Stimulated activated CD8-positive, alpha-beta memory T cell treated with anti-CD3 and anti-CD28 coated beads, Interleukin-7, amount 100 ng/mL, for 48 hours (primary cell): ENCODE measurements at regions not wholly inside any gene's neighbourhood (a gene's known extent, or its start where the extent isn't known, plus 50 kb on each side); places are given as distances from the start of the nearest gene placed in this dataset.

ENCODE experiments used
- DNase-seq, 2 donors: peaks; one replicate each; pipeline ENCODE4 v3.0.0-alpha.2; 2020; ENCODE audit warnings: low read depth in 1 of 2; ENCODE audit errors: extremely low read depth in 1 of 2

DNA sequence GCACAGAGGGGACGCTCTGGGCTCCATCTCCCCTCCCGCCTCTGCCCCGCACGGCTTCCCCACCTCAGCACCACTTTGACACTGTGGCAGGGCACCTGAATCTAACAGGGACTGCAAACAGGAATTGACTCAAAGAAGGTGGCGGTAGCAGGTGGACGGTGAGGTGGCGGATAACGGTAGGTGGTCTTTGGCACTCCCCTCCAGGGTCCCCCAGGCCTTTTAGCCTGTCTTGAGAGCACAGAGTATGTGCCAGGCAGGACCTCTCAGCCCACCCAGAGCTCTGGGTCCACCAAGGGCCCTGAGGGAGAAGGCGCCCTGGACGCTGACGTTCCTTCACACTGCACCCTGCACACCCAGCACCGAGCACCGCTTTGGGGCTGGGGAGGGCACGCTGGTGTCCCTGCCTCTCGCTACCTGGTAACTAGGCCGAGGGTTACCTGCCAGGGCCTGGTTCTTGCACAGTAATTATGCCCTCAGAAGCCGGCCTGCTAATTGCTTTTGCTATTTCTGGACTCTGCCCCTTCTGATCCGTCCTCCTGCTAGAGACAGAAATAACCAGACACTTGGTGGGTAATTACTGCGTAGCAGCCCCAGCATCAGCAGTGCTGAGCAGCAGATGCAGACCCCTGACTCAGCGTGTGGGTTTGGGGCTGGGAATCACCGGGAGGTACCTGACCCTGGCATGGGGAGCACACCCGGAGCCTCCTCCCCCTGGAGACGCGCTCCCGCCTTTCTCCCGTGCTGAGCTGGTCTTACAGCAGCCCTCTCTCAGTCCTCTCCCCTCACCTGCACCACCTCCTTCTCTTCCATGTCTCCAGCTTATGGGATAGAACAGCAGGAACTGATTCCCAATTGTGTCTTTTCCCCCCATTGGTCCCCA, 103.3 kb upstream of the B3GAT1 start:
- no peak for DNase-seq

DNA sequence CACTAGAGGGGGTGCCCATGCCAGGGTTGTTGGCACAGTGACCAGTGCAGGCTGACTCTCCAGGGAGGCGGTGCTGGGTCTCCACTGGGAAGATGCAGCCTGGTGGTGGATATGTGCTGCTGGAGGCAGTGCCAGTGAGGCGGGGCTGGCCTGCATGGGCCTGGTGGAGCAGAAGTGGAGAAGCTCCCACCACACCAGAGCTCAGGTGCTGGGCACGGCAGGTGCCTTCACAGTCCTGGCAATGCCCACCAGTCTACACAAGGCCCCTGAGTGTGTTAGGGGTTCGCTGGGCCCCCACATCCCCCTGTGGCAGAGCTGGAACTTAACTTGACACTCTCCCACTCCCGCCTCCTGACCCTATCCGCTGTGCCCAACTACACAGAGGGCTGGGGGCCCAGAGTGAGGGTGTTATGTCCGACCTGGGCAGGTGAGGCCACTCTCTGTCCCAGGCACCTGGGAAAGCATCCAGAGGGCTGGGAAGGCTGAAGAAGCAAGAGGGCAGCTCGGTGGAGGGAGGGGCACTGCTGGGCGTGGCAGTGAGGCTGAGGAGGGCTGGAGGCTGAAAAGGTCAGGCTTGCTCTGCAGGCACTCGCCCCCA, 102.4 kb upstream of the B3GAT1 start:
- no peak for DNase-seq

DNA sequence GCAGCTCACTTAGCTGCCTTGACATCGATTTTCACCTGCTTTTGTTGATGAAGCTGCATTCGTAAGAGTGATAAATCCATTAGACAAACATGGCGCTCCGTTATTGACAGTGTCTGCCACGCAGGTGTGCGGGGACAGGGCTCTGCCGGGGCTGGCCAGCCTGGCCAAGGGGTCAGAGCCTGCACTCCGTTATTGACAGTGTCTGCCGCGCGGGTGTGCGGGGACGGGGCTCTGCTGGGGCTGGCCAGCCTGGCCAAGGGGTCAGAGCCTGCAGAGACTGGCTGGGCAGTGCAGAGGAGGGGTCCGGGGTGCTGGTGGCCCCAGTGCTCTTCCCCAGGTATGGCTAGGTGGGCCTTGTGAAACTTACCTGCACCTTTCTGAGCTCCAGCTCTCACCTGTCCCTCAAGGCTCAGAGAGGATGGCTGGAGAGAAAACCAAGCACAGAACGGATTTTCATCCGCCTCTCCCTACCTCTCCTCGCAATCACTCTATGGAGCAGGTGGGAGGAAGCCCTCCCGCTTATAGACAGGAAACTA, 101.6 kb upstream of the B3GAT1 start:
- no peak for DNase-seq

DNA sequence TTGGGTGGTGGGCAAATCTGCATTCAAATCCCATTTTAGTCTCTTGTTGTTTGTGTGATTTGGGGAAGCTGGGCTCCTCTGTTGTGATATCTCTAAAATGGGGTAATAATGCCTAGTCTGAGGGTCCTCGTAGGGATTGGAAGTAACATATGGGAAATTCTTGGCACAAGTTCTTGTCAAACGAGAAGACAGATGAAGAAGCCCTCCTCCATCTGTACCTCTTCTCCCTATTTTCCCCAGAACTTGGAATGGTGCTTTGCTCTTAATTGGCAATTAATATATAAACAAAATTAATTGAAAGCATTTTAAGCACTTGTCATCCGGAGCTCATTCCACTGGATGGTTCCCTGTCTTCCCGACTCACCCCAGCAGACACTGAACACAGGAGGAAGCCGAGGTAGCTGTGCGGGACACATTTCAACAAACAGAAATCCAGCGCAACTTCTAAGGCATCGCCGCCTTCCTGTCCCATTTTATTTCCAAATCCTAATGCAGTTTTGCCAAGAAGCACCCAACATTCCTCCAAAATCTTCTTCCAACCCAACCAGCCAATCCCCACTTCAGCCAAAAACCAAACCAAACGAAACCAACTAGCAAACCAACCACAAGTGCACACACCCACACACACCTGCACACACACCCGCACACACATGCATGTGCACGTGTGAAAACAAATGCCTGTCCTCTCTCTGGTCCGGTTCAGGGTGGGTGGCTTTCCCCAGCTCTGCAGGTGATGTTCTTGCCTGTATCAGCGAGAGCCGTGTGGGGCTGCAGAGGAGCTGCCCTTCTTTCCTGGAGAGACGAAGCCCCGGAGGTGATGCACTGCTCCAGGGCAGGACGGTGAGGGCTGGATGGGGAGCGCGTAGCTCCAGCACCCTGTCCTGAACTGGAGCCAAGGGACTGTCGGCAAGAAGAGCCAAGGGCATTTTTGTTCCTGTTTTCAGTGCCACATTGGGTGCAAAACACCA, 100.8 kb upstream of the B3GAT1 start:
- DNase-seq, result no peak

- DNase-seq, result no peak
These were observed 100.0 kb upstream of the B3GAT1 start for GRCh38 chr11:134512061-134512460.

DNA sequence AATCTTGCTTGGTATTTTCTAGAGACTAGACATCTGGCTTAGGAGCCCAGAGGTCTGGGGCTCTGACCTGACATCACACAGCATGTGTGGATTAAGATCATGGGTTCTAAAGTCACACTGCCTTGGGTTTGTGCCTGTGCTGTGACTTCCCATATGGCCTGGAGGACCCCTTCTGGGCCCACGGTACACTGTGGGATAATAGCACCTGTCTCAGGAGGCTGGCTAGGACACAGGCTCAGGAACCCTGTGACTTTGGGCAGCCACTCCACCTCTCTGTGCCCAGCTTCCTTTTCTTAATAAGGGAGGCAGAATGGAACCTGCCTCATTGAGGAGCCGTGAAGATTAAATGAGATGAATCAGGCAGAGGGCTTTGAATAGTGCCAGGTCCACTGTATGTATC, 99.2 kb upstream of the B3GAT1 start:
- no peak for DNase-seq

DNA sequence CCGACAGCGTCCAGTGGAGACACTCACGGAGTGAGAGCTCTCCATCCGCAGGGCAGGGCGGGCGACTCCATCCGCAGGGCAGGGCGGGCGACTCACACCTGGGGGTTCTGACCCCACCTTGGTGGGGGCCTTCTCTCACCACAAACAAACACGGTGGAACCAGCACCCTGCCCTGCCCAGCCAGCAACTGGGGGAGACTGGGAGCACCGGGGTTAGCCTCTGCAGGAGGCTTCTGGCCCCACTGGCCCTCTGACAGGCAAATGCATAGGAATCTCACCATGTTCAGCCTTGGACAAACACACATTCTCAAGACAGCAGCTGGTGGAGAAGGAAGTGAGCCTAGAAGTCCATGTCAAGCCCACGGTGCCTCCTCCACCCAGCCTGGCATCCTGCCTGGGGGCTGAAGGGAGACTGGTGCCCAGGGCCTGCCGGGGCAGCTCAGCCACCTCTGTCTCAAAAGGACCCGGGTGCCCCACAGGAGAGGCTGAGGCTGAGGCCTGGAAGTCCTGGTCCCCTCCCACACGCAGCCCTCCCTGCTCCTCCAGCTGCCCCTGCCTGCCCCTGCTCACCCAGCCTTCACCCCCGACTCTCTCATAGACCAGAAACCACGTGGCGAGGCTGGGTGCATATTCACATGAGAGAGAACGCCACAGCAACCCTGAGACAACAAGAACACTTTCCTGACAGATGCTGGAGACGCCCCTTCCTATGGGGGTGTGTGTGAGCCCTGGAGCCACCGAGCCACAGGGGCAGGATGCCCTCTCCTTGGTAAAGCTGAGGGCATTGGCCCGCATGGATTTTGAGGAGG, 98.4 kb upstream of the B3GAT1 start:
- no peak for DNase-seq

GRCh38 chr11:134509381-134510232, 97.6 kb upstream of the B3GAT1 start:
- DNase-seq, result no peak

- no peak for DNase-seq
These were observed 96.4 kb upstream of the B3GAT1 start for GRCh38 chr11:134508219-134508990.

DNA sequence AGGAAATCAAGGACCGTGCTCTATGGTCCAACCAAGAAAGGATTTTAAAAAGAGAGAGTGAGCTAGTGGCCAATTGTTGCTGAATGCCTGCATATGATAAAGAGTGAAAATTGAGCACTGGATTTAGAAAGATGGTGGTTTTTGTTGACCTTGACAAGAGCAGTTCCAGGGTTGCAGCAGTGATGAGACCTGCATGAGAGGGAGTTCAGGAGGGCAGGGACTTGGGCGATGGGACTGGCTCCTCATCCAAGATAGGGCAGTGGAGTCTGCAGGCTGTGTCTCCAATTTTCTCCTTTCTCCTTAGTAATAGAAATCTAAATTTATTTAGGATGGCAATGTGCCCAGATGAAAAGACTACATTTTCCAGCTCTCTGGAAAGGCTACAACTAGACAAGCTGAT, 94.0 kb upstream of the B3GAT1 start:
- no peak for DNase-seq

DNA sequence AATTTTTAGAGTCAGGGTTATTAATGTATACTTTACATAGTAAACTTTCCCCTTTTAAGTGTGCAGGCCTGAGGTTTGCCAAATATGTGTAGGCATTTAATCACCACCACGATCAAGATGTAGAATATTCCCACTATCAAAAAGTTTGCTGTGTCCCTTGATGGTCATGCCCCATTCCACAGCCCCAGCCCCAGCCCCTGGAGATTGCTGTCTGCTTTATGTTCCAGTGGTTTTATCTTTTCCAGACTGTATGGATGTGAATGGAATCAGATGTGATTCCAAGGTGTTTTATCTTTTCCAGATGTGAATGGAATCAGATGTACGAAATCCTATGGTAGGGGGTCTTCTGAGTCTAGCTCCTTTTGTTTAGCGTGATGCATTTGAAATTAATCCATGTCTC, 93.1 kb upstream of the B3GAT1 start:
- no peak for DNase-seq

DNA sequence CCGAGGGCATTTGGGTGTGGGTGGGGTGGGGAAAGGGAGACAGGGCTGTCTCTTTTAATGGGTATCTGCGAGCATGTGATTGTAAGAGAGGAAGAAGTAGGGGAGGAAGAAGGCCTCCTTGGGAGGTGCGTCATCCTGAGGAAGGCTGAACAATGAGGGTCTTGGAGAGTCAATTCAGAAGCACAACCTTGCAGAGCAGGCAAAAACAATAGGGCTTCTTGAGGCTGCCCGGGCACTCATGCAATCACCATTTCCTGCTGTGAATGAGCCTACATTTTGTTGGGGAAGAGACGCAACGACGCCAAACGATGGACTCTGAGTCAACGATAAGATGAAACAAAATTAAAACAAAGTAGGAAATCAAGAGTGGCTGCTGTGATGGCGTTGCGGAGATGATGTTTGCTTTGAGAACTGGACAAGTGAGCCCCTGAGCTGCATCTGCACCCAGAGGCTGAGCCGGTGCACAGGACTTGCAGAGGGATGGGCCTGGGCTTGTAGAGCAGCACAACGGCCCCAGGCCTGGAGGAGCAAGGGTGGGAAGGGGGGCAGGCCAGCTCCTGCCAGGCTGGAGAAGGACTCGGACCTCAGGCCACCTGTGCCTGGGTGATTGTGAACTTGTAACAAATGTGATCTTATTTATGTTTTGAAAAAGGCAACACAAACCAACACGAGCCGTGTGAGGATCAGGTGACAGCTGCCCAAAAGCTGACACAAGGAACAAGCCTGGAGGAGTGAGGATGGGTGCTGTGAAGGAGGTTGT, 92.3 kb upstream of the B3GAT1 start:
- DNase-seq, result no peak

DNA sequence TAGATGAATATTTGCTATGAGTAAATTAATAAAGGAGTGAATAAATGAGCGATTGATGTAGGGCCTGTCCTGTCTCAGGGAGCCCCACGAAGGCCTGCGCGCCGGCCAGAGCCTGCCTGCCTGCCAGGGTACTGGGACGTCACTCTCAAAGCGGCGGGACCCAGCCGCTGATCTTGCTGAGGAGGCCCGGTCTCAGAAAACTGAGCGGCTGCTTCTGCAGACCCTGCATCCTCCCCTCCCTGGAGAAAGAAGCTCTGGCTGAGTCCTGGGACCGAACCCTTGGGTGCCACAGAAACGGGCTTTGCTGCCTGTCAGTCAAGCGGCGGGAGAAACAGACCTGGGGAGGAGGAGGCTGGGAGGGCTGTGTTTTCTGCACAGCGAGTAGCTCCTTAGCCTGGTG, 91.6 kb upstream of the B3GAT1 start:
- no peak for DNase-seq

DNA sequence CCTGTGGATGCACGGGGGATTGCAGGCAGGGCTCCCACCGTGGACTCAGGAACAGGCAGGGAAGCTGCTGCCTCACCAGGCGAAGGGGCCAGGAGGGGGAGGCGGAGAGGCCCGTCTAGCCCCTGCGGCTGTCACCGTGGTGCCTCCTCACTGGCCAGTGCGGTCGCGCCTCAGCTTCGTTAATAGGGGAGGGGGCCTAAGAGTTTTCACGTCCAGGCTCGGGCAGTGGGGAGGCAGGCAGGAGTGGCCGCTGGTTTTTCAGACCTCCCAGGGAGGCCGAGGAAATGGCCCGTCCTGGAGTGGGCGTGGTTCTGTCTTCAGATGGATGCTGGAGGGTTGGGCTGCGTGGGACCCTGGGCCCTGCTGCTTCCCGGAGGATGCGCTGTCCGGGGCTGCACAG, 91.1 kb upstream of the B3GAT1 start:
- DNase-seq, result no peak

DNA sequence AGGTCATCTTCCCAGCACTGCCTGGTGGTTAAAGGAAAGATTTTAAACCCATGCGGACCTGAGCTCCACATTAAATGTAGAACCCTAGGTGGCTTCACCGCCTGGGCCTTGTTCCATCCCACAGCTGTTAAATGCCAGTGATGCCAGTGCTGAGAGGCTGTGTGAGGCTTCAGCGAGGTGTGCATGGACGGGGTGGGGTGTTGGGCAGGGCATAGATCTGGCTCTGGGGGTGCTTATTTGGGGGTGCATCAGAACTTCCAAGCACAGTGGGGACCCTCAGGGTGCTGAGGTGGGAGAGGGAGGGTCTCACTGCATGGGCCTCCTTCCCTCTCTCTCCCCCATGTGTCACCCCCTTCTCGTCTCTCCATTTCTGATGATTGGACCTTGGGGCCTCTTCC, 90.1 kb upstream of the B3GAT1 start:
- no peak for DNase-seq

- DNase-seq, result no peak
These were observed 89.5 kb upstream of the B3GAT1 start for GRCh38 chr11:134501406-134502152.

GRCh38 chr11:134500621-134501020, 88.6 kb upstream of the B3GAT1 start:
- no peak for DNase-seq
